Pancreas (tissue), 10 donors: ENCODE measurements at regions not wholly inside any gene's neighbourhood (a gene's known extent, or its start where the extent isn't known, plus 50 kb on each side); places are given as distances from the start of the nearest gene placed in this dataset.

ENCODE experiments used
- ATAC-seq, 4 donors: fragments of 200-7000 bp; cut with Tn5 transposase; one replicate each; pipeline versions ENCODE4 v1.8.0 to v1.9.1; 2020; ENCODE audit warnings: mild to moderate bottlenecking in 4 of 4, moderate library complexity in 4 of 4
- DNase-seq, 6 donors: peaks; one replicate each; pipeline ENCODE4 v3.0.0-alpha.2; 2020
- FAIRE-seq: peaks from 2 replicates; lab custom pipeline; 2012; peaks lifted over from hg19 to GRCh38; lab: Jason Lieb, UNC
- H3K27ac ChIP-seq, 4 donors: fragments of 200-600 bp; sonication (generic); 1 replicate in 3 of 4; 2 replicates in 1 of 4; pipeline versions ENCODE4 v1.5.0 to v1.8.0; 2020
- H3K27me3 ChIP-seq, 4 donors: fragments of 200-600 bp; one replicate each; pipeline ENCODE4 v1.8.0; 2021
- H3K36me3 ChIP-seq, 3 donors: fragments of 200-600 bp; sonication (generic) in 1 of 3; one replicate each; pipeline versions ENCODE4 v1.5.0 to v1.8.0; 2020 to 2021
- H3K4me1 ChIP-seq, 3 donors: fragments of 200-600 bp; one replicate each; pipeline ENCODE4 v1.8.0; 2021
- H3K4me3 ChIP-seq, 4 donors: fragments of 200-600 bp; sonication (generic) in 2 of 4; one replicate each; pipeline versions ENCODE4 v1.5.0 to v1.8.0; 2020 to 2021
- H3K9me3 ChIP-seq, 4 donors: fragments of 200-600 bp; one replicate each; pipeline ENCODE4 v1.8.0; 2021
- WGBS, 2 donors: extraction: QIAGEN DNeasy Blood & Tissue Kit; methylation state at CpG; one replicate each; pipeline ENCODE4 v1.1.7; 2013; 5-methylcytosine and 5-hydroxymethylcytosine counted together
- intact Hi-C, 3 donors: fragments of 100-400 bp; cut with DNase I; formaldehyde crosslinking; loops; one replicate each; pipeline versions ENCODE4 v1.11.1 to v1.14.2; 2022
- TF ChIP-seq, protein P1 (sequence below), 4 donors: fragments of 200-600 bp; sonication (generic) in 3 of 4; IDR thresholded peaks; one replicate each; pipeline versions ENCODE4 v1.5.0 to v1.8.0; 2021; ENCODE audit warnings: antibody characterized with exemption in 4 of 4
- donor health status: healthy with polysubstance abuse.
- donor health status: DM: no; HTN: no; CAD: no; lungs with moderate emphysema.
- donor health status: DM: no; HTN: no; CAD: no.
- donor health status: control.
- donor health status: control.
- donor health status: Bipolar disorder and iron deficiency.
- donor health status: DM: yes; HTN: yes; CAD: no.
- donor health status: DM: no; HTN: no; CAD: no.
- donor health status: DM: no; HTN: no; CAD: no.
- donor health status: DM: yes; HTN: yes; CAD: no.

DNA sequence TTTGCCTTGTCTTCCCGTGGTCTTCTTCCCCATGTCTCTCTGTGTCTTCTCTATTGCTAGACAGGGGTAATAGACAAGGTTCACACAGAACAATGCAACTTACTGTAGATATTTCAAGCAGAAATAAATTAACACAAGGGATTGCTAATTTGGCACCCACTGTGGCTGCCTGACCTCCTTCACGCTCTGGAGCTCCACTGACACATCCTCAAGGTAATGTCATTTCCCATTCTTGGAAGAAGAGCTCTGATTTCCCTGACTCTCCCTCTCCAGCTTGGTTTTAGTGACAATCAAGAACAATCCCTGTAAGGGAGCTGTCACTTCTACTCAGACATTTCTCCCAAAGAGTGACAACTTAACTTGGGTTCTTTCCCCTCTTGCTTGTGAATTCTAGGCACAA, 105.4 kb upstream of the NAP1L1 start:
- Histone ChIP-seq H3K36me3 (no peaks in the 10 kb centered on the region), H3K4me1 (no peaks in the 10 kb centered on the region), H3K4me3 (no peak overlapping the region), H3K27ac (no peak overlapping the region), H3K27me3 (no peaks in the 10 kb centered on the region), H3K9me3 (no peaks in the 10 kb centered on the region)
- WGBS, 2 donors: 83 to 88% methylated on average over 2 of the region's 2 CpGs
- intact Hi-C loops: no loop called here
- DNase-seq (no peak), ATAC-seq (no peak), FAIRE-seq (no peak)
- TF ChIP-seq, protein P1, sequence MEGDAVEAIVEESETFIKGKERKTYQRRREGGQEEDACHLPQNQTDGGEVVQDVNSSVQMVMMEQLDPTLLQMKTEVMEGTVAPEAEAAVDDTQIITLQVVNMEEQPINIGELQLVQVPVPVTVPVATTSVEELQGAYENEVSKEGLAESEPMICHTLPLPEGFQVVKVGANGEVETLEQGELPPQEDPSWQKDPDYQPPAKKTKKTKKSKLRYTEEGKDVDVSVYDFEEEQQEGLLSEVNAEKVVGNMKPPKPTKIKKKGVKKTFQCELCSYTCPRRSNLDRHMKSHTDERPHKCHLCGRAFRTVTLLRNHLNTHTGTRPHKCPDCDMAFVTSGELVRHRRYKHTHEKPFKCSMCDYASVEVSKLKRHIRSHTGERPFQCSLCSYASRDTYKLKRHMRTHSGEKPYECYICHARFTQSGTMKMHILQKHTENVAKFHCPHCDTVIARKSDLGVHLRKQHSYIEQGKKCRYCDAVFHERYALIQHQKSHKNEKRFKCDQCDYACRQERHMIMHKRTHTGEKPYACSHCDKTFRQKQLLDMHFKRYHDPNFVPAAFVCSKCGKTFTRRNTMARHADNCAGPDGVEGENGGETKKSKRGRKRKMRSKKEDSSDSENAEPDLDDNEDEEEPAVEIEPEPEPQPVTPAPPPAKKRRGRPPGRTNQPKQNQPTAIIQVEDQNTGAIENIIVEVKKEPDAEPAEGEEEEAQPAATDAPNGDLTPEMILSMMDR (IDR thresholded peaks at IDR 0.05): no peak

DNA sequence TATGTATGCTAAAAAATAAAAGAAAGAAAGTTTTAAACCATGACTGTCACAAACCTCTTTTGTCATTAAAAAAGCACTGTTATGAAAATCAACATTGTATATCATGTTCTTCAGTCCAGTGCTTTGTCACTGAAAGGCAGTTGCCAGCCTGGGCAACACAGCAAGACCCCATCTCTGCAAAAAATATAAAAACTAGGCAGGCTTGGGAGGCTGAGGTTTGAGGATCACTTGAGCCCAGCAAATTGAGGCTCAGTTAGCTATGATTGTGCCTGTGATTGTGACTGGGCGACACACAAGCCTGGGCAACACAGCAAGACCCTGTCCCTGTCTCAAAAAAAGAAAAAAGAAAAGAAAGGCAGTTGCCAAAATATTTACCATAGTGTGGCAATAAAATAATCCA, 102.7 kb upstream of the NAP1L1 start:
- Histone ChIP-seq H3K36me3 (no peaks in the 10 kb centered on the region), H3K27me3 (no peaks in the 10 kb centered on the region), H3K4me3 (no peak overlapping the region), H3K4me1 (peaks cover 0 to 3% (median 0%) of the 10 kb centered on the region in 3 donors), H3K9me3 (no peaks in the 10 kb centered on the region), H3K27ac (no peak overlapping the region)
- 41 to 50% methylated on average over 1 of the region's 1 CpG for WGBS, 2 donors
- ATAC-seq (no peak), FAIRE-seq (no peak), DNase-seq (no peak)
- TF ChIP-seq, protein P1 (IDR thresholded peaks at IDR 0.05): no peak
- intact Hi-C loops: no loop called here

DNA sequence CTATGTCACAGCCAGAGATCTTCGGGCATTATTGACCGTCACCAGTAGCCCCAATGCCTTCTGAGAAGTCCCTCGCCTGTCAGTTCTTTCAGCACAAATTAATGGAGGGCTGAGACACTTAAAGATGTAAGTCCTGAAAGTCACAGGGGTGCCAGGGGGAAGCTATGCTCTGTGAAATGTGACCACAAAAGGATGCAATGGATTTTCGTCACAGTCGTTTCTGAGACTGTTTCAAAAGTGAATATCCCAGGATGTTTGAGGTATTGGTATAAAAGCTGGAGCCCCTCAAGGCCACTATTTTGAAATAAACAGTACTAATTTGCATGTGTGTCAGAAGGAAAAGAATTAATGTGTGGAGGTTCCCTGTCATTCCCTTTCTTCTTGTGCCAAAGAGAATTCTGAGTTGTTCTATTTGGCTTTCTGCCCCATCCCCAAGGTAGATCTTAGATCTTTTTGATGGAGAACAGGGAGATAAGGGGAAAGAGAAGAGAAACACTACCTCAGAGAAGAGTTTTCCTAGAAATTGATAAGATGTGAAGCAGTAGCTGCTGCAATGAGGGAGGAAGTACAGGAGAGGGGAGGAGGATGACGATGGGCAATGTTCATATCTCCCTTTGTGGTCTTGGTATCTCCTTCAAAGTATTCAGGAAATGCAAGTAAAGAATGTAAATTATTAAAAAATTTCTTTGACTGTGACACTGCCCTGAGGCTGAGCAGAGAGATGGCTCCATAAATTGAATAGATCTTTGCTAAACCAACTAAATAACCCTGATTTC, 101.8 kb upstream of the NAP1L1 start:
- Histone ChIP-seq H3K4me3 (no peak overlapping the region), H3K36me3 (no peaks in the 10 kb centered on the region), H3K9me3 (no peaks in the 10 kb centered on the region), H3K4me1 (peaks cover 0 to 3% (median 0%) of the 10 kb centered on the region in 3 donors), H3K27ac (no peak overlapping the region), H3K27me3 (no peaks in the 10 kb centered on the region)
- ATAC-seq (no peak), FAIRE-seq (no peak), DNase-seq (no peak)
- intact Hi-C loops: no loop called here
- TF ChIP-seq, protein P1 (IDR thresholded peaks at IDR 0.05): no peak
- 39 to 56% methylated on average over 6 of the region's 6 CpGs for WGBS, 2 donors

DNA sequence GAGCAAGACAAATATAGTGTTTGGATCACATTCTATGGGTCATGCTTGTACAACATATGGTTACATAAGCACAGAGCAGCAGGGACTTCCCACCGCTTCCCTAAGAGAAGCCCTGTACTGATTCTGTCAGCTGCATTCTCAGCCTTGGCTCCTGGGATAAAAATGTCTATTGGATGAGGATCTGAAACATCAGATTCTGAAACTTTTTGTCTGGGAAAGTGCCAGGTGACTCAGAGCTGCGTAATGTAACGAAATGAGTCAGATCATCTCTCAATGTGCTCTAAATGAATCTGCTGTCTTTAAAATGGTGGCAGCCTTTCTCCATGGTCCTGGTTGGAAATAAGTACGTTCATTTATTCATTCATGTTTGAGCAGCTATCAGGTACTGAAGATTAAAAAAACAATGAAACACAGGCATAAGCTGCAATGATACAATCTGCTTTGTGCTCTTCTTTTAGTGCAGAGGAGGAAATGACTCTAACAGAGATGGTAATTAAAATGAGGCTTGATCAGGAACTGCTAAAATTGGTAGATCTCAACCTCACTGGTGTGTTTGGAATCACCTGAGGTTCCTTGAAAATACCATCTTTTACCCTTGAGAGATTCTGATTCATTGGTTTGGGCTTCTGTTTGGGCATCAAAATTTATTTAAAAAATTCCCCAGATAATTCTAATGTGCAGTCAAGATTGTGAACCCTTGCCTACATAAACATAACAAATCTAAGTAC, 99.1 kb upstream of the NAP1L1 start:
- TF ChIP-seq, protein P1 (IDR thresholded peaks at IDR 0.05): no peak
- H3K36me3 ChIP-seq: no peaks in the 10 kb centered on the region
- DNase-seq (no peak), ATAC-seq (peak in 3 of 4 donors; percentile 17 to 61 (median 47)), FAIRE-seq (no peak)
- intact Hi-C loops: no loop called here
- WGBS, 2 donors: 31 to 36% methylated on average over 4 of the region's 4 CpGs
- H3K4me1 ChIP-seq: peaks cover 0 to 3% (median 0%) of the 10 kb centered on the region in 3 donors
- no peaks in the 10 kb centered on the region for H3K27me3 ChIP-seq
- H3K4me3 ChIP-seq: no peak overlapping the region
- H3K9me3 ChIP-seq: no peaks in the 10 kb centered on the region
- H3K27ac ChIP-seq: no peak overlapping the region
